Thyroid gland (tissue), 4 donors: ENCODE measurements at regions not wholly inside any gene's neighbourhood (a gene's known extent, or its start where the extent isn't known, plus 50 kb on each side); places are given as distances from the start of the nearest gene placed in this dataset.

Experiments used
- POLR2A ChIP-seq, 2 donors: fragments of 450-650 bp; IDR thresholded peaks; one replicate each; pipeline ENCODE4 v1.6.1; 2017; ENCODE audit warnings: antibody characterized with exemption in 2 of 2, mild to moderate bottlenecking in 2 of 2, moderate library complexity in 1 of 2
- TF ChIP-seq, protein P1 (sequence below), 6 experiments: fragments of 200-600 bp in 3 of 6; fragments of 450-650 bp in 3 of 6; sonication (generic) in 3 of 6; IDR thresholded peaks; one replicate each; pipeline ENCODE4 v1.5.1; 2016 to 2019; ENCODE audit warnings: antibody characterized with exemption in 6 of 6, mild to moderate bottlenecking in 2 of 6, inconsistent platforms in 1 of 6, moderate library complexity in 1 of 6

DNA sequence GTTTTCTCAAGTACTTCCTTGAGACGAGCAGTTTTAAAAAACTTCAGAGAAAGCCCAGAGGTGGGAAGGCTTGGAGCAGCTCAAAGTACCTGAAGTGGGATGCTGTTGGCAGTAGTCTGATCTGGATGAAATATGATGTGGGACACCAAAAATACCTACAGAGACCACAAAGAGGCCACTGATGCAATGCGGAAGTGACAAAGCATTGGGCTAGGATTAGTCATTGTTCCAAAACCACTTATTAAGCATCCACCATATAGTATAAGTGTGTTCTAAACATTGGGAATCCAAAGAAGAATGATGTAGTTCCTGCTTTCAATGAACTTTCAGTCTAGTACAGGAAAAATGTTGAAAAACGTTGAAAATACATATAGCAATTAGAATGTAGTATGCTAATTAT is 386.1 kb upstream of the CNKSR2 start:
- no peak for TF ChIP-seq POLR2A (IDR thresholded peaks at IDR 0.05)
- TF ChIP-seq, protein P1, sequence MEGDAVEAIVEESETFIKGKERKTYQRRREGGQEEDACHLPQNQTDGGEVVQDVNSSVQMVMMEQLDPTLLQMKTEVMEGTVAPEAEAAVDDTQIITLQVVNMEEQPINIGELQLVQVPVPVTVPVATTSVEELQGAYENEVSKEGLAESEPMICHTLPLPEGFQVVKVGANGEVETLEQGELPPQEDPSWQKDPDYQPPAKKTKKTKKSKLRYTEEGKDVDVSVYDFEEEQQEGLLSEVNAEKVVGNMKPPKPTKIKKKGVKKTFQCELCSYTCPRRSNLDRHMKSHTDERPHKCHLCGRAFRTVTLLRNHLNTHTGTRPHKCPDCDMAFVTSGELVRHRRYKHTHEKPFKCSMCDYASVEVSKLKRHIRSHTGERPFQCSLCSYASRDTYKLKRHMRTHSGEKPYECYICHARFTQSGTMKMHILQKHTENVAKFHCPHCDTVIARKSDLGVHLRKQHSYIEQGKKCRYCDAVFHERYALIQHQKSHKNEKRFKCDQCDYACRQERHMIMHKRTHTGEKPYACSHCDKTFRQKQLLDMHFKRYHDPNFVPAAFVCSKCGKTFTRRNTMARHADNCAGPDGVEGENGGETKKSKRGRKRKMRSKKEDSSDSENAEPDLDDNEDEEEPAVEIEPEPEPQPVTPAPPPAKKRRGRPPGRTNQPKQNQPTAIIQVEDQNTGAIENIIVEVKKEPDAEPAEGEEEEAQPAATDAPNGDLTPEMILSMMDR (IDR thresholded peaks at IDR 0.05), result no peak
